ENCODE measurements at regions not wholly inside any gene's neighbourhood (a gene's known extent, or its start where the extent isn't known, plus 50 kb on each side); places are given as distances from the start of the nearest gene placed in this dataset.

DNA sequence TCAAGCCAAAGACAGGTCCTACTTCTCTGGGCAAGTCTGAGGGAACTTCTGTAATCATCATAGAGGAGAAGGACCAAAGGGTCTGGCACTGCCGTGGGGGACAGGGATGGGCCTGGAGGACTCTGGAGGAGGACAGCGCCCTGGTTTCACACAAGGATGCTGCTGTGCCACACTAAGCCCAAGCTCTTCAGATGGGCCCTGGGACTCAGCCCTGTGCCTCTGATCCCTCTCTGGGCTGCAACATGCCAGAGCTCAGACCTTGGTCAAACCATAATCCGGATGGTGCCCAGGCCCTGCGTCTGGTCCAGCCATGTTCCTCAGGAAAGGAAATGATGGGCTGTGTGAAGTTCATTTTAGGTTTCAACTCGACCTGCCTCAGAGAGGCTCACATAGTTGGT lies 222.0 kb upstream of the COPS8 start:
- ChIA-PET CTCF (no interaction called here), POLR2A (no interaction called here)
- Histone ChIP-seq H3K27ac (ENCODE audit: low read depth in 1 of 2, low read length in 2 of 2) (no peak overlapping the region), H3K9me3 (ENCODE audit: control insufficient read depth in 1 of 2, insufficient read depth in 1 of 2, low read length in 2 of 2) (no peaks in the 10 kb centered on the region), H3K36me3 (ENCODE audit: insufficient read depth, low read length) (no peaks in the 10 kb centered on the region), H3K27me3 (ENCODE audit: control insufficient read depth in 1 of 2, insufficient read depth in 2 of 2, low read length in 2 of 2) (no peaks in the 10 kb centered on the region), H3K4me3 (ENCODE audit: low read length) (no peak overlapping the region), H3K4me1 (ENCODE audit: insufficient read depth, low read length) (no peaks in the 10 kb centered on the region)
- H3K27ac Mint-ChIP-seq, result no peak overlapping the region
- intact Hi-C loops (cut with DNase I, micrococcal nuclease), result no loop called here
- H3K27me3 Mint-ChIP-seq, result no peaks in the 10 kb centered on the region
- peaks cover 2% of the 10 kb centered on the region for H3K9me3 Mint-ChIP-seq
- H3K36me3 Mint-ChIP-seq (ENCODE audit: low read depth), result no peaks in the 10 kb centered on the region
- H3K4me3 Mint-ChIP-seq, result no peak overlapping the region
- DNase-seq (no peak), ATAC-seq (ENCODE audit: poor library complexity) (no peak)
- no peaks in the 10 kb centered on the region for H3K4me1 Mint-ChIP-seq (ENCODE audit: low read depth)
- TF ChIP-seq, protein P1, sequence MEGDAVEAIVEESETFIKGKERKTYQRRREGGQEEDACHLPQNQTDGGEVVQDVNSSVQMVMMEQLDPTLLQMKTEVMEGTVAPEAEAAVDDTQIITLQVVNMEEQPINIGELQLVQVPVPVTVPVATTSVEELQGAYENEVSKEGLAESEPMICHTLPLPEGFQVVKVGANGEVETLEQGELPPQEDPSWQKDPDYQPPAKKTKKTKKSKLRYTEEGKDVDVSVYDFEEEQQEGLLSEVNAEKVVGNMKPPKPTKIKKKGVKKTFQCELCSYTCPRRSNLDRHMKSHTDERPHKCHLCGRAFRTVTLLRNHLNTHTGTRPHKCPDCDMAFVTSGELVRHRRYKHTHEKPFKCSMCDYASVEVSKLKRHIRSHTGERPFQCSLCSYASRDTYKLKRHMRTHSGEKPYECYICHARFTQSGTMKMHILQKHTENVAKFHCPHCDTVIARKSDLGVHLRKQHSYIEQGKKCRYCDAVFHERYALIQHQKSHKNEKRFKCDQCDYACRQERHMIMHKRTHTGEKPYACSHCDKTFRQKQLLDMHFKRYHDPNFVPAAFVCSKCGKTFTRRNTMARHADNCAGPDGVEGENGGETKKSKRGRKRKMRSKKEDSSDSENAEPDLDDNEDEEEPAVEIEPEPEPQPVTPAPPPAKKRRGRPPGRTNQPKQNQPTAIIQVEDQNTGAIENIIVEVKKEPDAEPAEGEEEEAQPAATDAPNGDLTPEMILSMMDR (IDR thresholded peaks at IDR 0.05), result no peak

DNA sequence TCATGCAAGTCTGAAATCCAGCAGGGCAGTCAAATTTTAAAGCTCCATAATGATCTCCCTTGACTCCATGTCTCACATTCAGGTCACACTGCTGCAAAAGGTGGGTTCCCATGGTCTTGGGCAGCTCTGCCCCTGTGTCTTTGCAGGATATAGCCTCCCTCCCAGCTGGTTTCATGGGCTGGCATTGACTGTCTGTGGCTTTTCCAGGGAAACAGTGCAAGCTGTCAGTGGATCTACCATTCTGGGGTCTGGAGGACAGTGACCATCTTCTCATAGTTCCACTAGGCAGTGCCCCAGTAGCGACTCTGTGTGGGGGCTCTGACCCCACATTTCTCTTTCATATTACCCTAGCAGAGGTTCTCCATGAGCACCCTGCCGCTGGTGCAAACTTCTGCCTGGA lies 220.6 kb upstream of the COPS8 start:
- TF ChIP-seq, protein P1 (IDR thresholded peaks at IDR 0.05), result no peak
- no peaks in the 10 kb centered on the region for H3K4me1 ChIP-seq (ENCODE audit: insufficient read depth, low read length)
- Mint-ChIP-seq H3K36me3 (ENCODE audit: low read depth) (no peaks in the 10 kb centered on the region), H3K27ac (no peak overlapping the region), H3K9me3 (peaks cover 2% of the 10 kb centered on the region), H3K4me1 (ENCODE audit: low read depth) (no peaks in the 10 kb centered on the region), H3K4me3 (no peak overlapping the region), H3K27me3 (no peaks in the 10 kb centered on the region)
- H3K4me3 ChIP-seq (ENCODE audit: low read length), result no peak overlapping the region
- POLR2A ChIA-PET, result no interaction called here
- no peak for DNase-seq
- H3K27me3 ChIP-seq (ENCODE audit: control insufficient read depth in 1 of 2, insufficient read depth in 2 of 2, low read length in 2 of 2), result no peaks in the 10 kb centered on the region
- CTCF ChIA-PET, result no interaction called here
- H3K36me3 ChIP-seq (ENCODE audit: insufficient read depth, low read length), result no peaks in the 10 kb centered on the region
- no peak for ATAC-seq (ENCODE audit: poor library complexity)
- no peak overlapping the region for H3K27ac ChIP-seq (ENCODE audit: low read depth in 1 of 2, low read length in 2 of 2)
- no peaks in the 10 kb centered on the region for H3K9me3 ChIP-seq (ENCODE audit: control insufficient read depth in 1 of 2, insufficient read depth in 1 of 2, low read length in 2 of 2)
- intact Hi-C loops (cut with DNase I, micrococcal nuclease), result no loop called here

- no peaks in the 10 kb centered on the region for H3K9me3 ChIP-seq (ENCODE audit: control insufficient read depth in 1 of 2, insufficient read depth in 1 of 2, low read length in 2 of 2)
- no peaks in the 10 kb centered on the region for H3K27me3 Mint-ChIP-seq
- H3K4me3 ChIP-seq (ENCODE audit: low read length), result no peak overlapping the region
- H3K9me3 Mint-ChIP-seq, result peaks cover 2% of the 10 kb centered on the region
- H3K36me3 Mint-ChIP-seq (ENCODE audit: low read depth), result no peaks in the 10 kb centered on the region
- H3K4me1 Mint-ChIP-seq (ENCODE audit: low read depth), result peaks cover 7% of the 10 kb centered on the region
- H3K36me3 ChIP-seq (ENCODE audit: insufficient read depth, low read length), result no peaks in the 10 kb centered on the region
- ChIA-PET POLR2A (no interaction called here), CTCF (no interaction called here)
- no peaks in the 10 kb centered on the region for H3K27me3 ChIP-seq (ENCODE audit: control insufficient read depth in 1 of 2, insufficient read depth in 2 of 2, low read length in 2 of 2)
- no peak for ATAC-seq (ENCODE audit: poor library complexity)
- TF ChIP-seq, protein P1 (IDR thresholded peaks at IDR 0.05), result no peak
- intact Hi-C loops (cut with DNase I, micrococcal nuclease), result no loop called here
- DNase-seq, result peak in 2 of 14 experiments; percentile 32 to 40
- H3K4me1 ChIP-seq (ENCODE audit: insufficient read depth, low read length), result peaks cover 2% of the 10 kb centered on the region
- no peak overlapping the region for H3K27ac ChIP-seq (ENCODE audit: low read depth in 1 of 2, low read length in 2 of 2)
- no peak overlapping the region for H3K4me3 Mint-ChIP-seq
- no peak overlapping the region for H3K27ac Mint-ChIP-seq
Observed at GRCh38 chr2:236866542-236867340, 218.9 kb upstream of the COPS8 start.

Data from CD4-positive, alpha-beta T cell (primary cell).